GM12878 (cell line): ENCODE measurements at regions not wholly inside any gene's neighbourhood (a gene's known extent, or its start where the extent isn't known, plus 50 kb on each side); places are given as distances from the start of the nearest gene placed in this dataset.

ENCODE experiments used
- ATAC-seq: fragments of 200-7000 bp; cut with Tn5 transposase; 3 replicates; pipeline ENCODE4 v1.9.1; 2020; ENCODE audit warnings: mild to moderate bottlenecking, moderate library complexity
- BruUV-seq: library from RNA; stranded (reverse); fragments of 400-500 nt; replicated peaks from 2 replicates; lab custom pipeline; 2021; lab: Mats Ljungman, UMichigan
- CTCF ChIA-PET: fragments of 300-600 bp; sonication (Branson Sonifier 250); formaldehyde crosslinking; extraction: SDS; loops from one replicate; lab custom pipeline; 2021; ENCODE audit warnings: inconsistent platforms; lab: Yijun Ruan, JAX
- POLR2A ChIA-PET: fragments of 350-600 bp; formaldehyde crosslinking; extraction: SDS; loops from one replicate; lab custom pipeline; 2021; ENCODE audit warnings: inconsistent platforms; lab: Charles Lee
- RAD21 ChIA-PET: fragments of 300-600 bp; sonication (Branson Sonifier 250); formaldehyde crosslinking; loops from one replicate; lab custom pipeline; 2023; ENCODE audit warnings: antibody characterized with exemption; ENCODE audit not compliant: unreplicated experiment; lab: Charles Lee
- SMC1A ChIA-PET: fragments of 300-600 bp; sonication (Branson Sonifier 250); formaldehyde crosslinking; loops from one replicate; lab custom pipeline; 2023; ENCODE audit not compliant: unreplicated experiment, uncharacterized antibody; lab: Charles Lee
- DNase-seq: peaks from one replicate; pipeline ENCODE4 v3.0.0-alpha.2; 2011; ENCODE audit warnings: low read depth, low spot score
- FAIRE-seq: peaks from 3 replicates; lab custom pipeline; 2011; peaks lifted over from hg19 to GRCh38; lab: Jason Lieb, UNC
- H2AFZ ChIP-seq: 2 replicates; pipeline ENCODE4 v1.6.0; 2011; ENCODE audit warnings: low read depth, low read length, control low read depth; ENCODE audit not compliant: control insufficient read depth
- H3K27ac ChIP-seq: 2 replicates; pipeline ENCODE4 v1.5.1; 2011; ENCODE audit warnings: control low read depth; ENCODE audit not compliant: control insufficient read depth, insufficient read depth
- H3K27me3 ChIP-seq, 2 experiments: replicated peaks in 1 of 2; 2 replicates each; pipeline versions ENCODE4 v1.6.0 to v1.6.1; 2011; ENCODE audit warnings: low read length in 1 of 2; ENCODE audit not compliant: control insufficient read depth in 2 of 2, insufficient read depth in 2 of 2
- H3K36me3 ChIP-seq, 2 experiments: 2 replicates each; pipeline ENCODE4 v1.5.1; 2011; ENCODE audit warnings: low read length in 1 of 2; ENCODE audit not compliant: control insufficient read depth in 2 of 2, insufficient read depth in 2 of 2
- H3K4me1 ChIP-seq: 2 replicates; pipeline ENCODE4 v1.6.1; 2011; ENCODE audit warnings: mild to moderate bottlenecking, low read length, moderate library complexity, mixed read lengths; ENCODE audit not compliant: control insufficient read depth, insufficient read depth
- H3K4me2 ChIP-seq: 2 replicates; pipeline ENCODE4 v1.6.0; 2011; ENCODE audit warnings: control low read depth; ENCODE audit not compliant: control insufficient read depth, insufficient read depth
- H3K4me3 ChIP-seq: fragments of 200-600 bp; sonication (generic); 2 replicates; pipeline ENCODE4 v1.5.1; 2016
- H3K79me2 ChIP-seq: 2 replicates; pipeline ENCODE4 v1.6.0; 2011; ENCODE audit warnings: low read length; ENCODE audit not compliant: control insufficient read depth, insufficient read depth
- H3K9ac ChIP-seq: 2 replicates; pipeline ENCODE4 v1.8.0; 2011; ENCODE audit warnings: low read length, control low read depth, mixed read lengths; ENCODE audit not compliant: control insufficient read depth, insufficient read depth
- H3K9me3 ChIP-seq: replicated peaks from 3 replicates; pipeline ENCODE4 v1.5.1; 2011; ENCODE audit warnings: mild to moderate bottlenecking, low read length; ENCODE audit not compliant: control insufficient read depth, insufficient read depth
- H4K20me1 ChIP-seq: 2 replicates; pipeline ENCODE4 v1.6.0; 2011; ENCODE audit not compliant: control insufficient read depth, insufficient read depth
- EED ChIP-seq: sonication (generic); IDR thresholded peaks from 2 replicates; pipeline ENCODE4 v1.6.1; 2016; ENCODE audit warnings: antibody characterized with exemption, low read depth
- FOS ChIP-seq: IDR thresholded peaks from 3 replicates; pipeline ENCODE4 v1.6.1; 2011; ENCODE audit warnings: borderline replicate concordance; ENCODE audit not compliant: insufficient read length; ENCODE audit errors: extremely low read depth
- IRF4 ChIP-seq: IDR thresholded peaks from 2 replicates; pipeline ENCODE4 v1.6.1; 2011; ENCODE audit warnings: low read depth, low read length
- NR2C2 ChIP-seq: IDR thresholded peaks from 2 replicates; pipeline ENCODE4 v1.6.1; 2011; ENCODE audit warnings: borderline replicate concordance, low read depth; ENCODE audit not compliant: control insufficient read depth, insufficient read length
- PML ChIP-seq: IDR thresholded peaks from 2 replicates; pipeline ENCODE4 v1.6.1; 2012; ENCODE audit warnings: low read length, inconsistent platforms
- RAD51 ChIP-seq: fragments of 450-650 bp; IDR thresholded peaks from 2 replicates; pipeline ENCODE4 v1.6.1; 2016; ENCODE audit warnings: moderate library complexity, mild to moderate bottlenecking, inconsistent platforms
- SIX5 ChIP-seq: IDR thresholded peaks from 2 replicates; pipeline ENCODE4 v1.6.1; 2011; ENCODE audit warnings: mild to moderate bottlenecking, low read depth, low read length, moderate library complexity; ENCODE audit not compliant: severe bottlenecking
- SPI1 ChIP-seq: IDR thresholded peaks from 2 replicates; pipeline ENCODE4 v1.6.1; 2011; ENCODE audit warnings: low read depth, mild to moderate bottlenecking, low read length, moderate library complexity, borderline replicate concordance; ENCODE audit not compliant: insufficient read depth
- STAT3 ChIP-seq: IDR thresholded peaks from 2 replicates; pipeline ENCODE4 v1.6.1; 2011; ENCODE audit warnings: low read depth, low read length, improper control_type of control experiment
- SUPT20H ChIP-seq: IDR thresholded peaks from 2 replicates; pipeline ENCODE4 v1.6.1; 2011; ENCODE audit warnings: low read depth, mild to moderate bottlenecking, low read length, moderate library complexity, borderline replicate concordance; ENCODE audit not compliant: control insufficient read depth
- ZNF207 ChIP-seq: fragments of 450-650 bp; IDR thresholded peaks from 2 replicates; pipeline ENCODE4 v1.6.1; 2014; ENCODE audit warnings: antibody characterized with exemption, mild to moderate bottlenecking, borderline replicate concordance
- WGBS: methylation state at CpG from one replicate; pipeline ENCODE4 v1.1.6; 2016; ENCODE audit warnings: low lambda C conversion rate; ENCODE audit not compliant: insufficient replicate concordance, insufficient coverage; ENCODE audit errors: missing lambda C conversion rate; 5-methylcytosine and 5-hydroxymethylcytosine counted together
- in situ Hi-C: fragments of 300-500 bp; cut with MboI; formaldehyde crosslinking; loops from 9 replicates; pipeline ENCODE4 v1.14.3; 2018; ENCODE audit warnings: mixed read lengths
- intact Hi-C: fragments of 100-400 bp; cut with micrococcal nuclease; formaldehyde crosslinking; loops from one replicate; pipeline ENCODE4 v1.14.2; 2022; ENCODE audit not compliant: unreplicated experiment
- TF ChIP-seq, protein P1 (sequence below): fragments of 450-650 bp; IDR thresholded peaks from 2 replicates; pipeline ENCODE4 v1.6.1; 2016; ENCODE audit warnings: mild to moderate bottlenecking
- TF ChIP-seq, protein P2 (sequence below): fragments of 450-650 bp; IDR thresholded peaks from 2 replicates; pipeline ENCODE4 v1.6.1; 2017; ENCODE audit warnings: mild to moderate bottlenecking
- TF ChIP-seq, protein P3 (sequence below): IDR thresholded peaks from 2 replicates; pipeline ENCODE4 v1.6.1; 2012; ENCODE audit warnings: low read depth, low read length, improper control_type of control experiment

DNA sequence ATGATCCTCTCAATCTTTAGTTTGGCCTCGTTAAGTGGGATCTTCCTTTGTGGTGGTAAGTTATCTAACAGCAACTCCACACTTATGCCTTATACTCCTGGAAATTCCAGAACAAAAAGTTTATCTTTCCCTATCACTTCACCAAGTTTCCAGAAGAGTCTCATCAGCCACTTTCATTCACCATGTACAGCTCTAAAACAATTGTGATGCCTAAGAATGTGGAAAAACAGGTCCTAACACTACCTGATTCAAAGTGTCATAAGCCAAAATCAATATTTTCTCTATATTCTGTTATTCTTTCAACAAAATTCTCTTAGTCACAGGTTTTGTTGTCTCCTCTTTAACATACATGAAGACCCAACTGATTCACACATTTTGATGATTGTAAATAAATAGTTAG, 342.4 kb upstream of the TYRP1 start:
- ATAC-seq (no peak), FAIRE-seq (no peak), DNase-seq (no peak)
- Histone ChIP-seq H3K4me3 (no peak overlapping the region), H3K9me3 (no peaks in the 10 kb centered on the region), H3K36me3 (no peaks in the 10 kb centered on the region), H3K79me2 (no peaks in the 10 kb centered on the region), H4K20me1 (no peaks in the 10 kb centered on the region), H3K9ac (no peak overlapping the region), H3K4me1 (no peaks in the 10 kb centered on the region), H2AFZ (no peak overlapping the region), H3K27me3 (no peaks in the 10 kb centered on the region), H3K27ac (no peak overlapping the region), H3K4me2 (no peak overlapping the region)
- no peak for TF ChIP-seq ZNF207
- TF ChIP-seq FOS: no peak
- TF ChIP-seq SUPT20H: no peak
- no peak for TF ChIP-seq PML
- no peak for TF ChIP-seq STAT3
- TF ChIP-seq RAD51: no peak
- TF ChIP-seq SIX5: no peak
- ChIA-PET POLR2A (no interaction called here), RAD21 (no interaction called here), SMC1A (no interaction called here), CTCF (no interaction called here)
- intact Hi-C loops (no loop called here), in situ Hi-C loops (no loop called here)
- WGBS: 0% methylated on average over 1 of the region's 1 CpG
- no TSS peak for BruUV-seq

DNA sequence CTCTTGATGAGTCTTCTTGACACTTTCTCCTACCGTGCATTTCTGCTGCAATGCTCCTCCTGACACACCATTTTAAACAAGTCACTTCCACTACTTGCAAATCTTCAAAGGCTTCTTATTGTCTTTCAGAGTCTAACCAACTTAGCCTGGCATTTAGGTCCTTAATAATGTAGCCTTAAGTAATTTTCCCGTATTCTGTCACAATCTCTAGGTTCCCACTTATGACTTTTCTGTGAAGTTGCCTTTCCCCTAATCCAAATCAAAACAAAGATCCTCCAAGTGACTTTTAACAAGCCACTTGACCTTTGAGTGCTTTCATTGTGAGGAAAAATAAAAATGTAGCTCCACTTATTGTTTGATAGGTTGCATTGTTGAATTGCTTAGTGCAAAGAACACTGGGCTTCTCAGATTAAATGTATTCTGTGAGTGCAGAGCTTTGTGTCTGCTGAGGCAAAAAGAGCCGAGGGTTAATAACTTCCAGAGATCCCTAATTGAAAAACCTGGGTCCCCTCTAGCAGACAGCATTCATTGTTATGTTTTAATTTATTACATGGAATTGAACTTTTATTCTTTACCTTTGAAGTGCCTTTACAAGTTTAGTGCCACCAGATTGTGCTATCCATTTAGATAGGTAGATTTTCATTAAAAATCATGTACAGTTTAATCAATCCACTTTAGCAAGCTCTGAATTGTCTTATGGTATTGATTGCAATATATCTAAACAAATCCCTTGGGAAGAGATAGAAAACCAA, 341.7 kb upstream of the TYRP1 start:
- CTCF ChIA-PET: no interaction called here
- ATAC-seq (no peak), DNase-seq (no peak), FAIRE-seq (no peak)
- Histone ChIP-seq H3K4me1 (no peaks in the 10 kb centered on the region), H3K27me3 (no peaks in the 10 kb centered on the region), H2AFZ (no peak overlapping the region), H3K27ac (no peak overlapping the region), H3K9ac (no peak overlapping the region), H3K9me3 (no peaks in the 10 kb centered on the region), H3K79me2 (no peaks in the 10 kb centered on the region), H3K4me2 (no peak overlapping the region), H3K4me3 (no peak overlapping the region), H4K20me1 (no peaks in the 10 kb centered on the region), H3K36me3 (no peaks in the 10 kb centered on the region)
- no TSS peak for BruUV-seq
- RAD21 ChIA-PET: no interaction called here
- POLR2A ChIA-PET: no interaction called here
- in situ Hi-C loops: no loop called here
- 0% methylated on average over 3 of the region's 3 CpGs for WGBS
- SMC1A ChIA-PET: no interaction called here
- intact Hi-C loops: no loop called here
- TF ChIP-seq SPI1: no peak
- no peak for TF ChIP-seq IRF4
- no peak for TF ChIP-seq NR2C2
- TF ChIP-seq EED: no peak
- TF ChIP-seq, protein P1, sequence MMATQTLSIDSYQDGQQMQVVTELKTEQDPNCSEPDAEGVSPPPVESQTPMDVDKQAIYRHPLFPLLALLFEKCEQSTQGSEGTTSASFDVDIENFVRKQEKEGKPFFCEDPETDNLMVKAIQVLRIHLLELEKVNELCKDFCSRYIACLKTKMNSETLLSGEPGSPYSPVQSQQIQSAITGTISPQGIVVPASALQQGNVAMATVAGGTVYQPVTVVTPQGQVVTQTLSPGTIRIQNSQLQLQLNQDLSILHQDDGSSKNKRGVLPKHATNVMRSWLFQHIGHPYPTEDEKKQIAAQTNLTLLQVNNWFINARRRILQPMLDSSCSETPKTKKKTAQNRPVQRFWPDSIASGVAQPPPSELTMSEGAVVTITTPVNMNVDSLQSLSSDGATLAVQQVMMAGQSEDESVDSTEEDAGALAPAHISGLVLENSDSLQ: no peak
- TF ChIP-seq, protein P2, sequence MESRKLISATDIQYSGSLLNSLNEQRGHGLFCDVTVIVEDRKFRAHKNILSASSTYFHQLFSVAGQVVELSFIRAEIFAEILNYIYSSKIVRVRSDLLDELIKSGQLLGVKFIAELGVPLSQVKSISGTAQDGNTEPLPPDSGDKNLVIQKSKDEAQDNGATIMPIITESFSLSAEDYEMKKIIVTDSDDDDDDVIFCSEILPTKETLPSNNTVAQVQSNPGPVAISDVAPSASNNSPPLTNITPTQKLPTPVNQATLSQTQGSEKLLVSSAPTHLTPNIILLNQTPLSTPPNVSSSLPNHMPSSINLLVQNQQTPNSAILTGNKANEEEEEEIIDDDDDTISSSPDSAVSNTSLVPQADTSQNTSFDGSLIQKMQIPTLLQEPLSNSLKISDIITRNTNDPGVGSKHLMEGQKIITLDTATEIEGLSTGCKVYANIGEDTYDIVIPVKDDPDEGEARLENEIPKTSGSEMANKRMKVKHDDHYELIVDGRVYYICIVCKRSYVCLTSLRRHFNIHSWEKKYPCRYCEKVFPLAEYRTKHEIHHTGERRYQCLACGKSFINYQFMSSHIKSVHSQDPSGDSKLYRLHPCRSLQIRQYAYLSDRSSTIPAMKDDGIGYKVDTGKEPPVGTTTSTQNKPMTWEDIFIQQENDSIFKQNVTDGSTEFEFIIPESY: no peak
- TF ChIP-seq, protein P3, sequence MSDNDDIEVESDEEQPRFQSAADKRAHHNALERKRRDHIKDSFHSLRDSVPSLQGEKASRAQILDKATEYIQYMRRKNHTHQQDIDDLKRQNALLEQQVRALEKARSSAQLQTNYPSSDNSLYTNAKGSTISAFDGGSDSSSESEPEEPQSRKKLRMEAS: no peak
